ENCODE measurements at regions not wholly inside any gene's neighbourhood (a gene's known extent, or its start where the extent isn't known, plus 50 kb on each side); places are given as distances from the start of the nearest gene placed in this dataset.
"Not testable (repeated sequence)": the region's sequence is repeated elsewhere in the genome, so short reads cannot be mapped to it uniquely, and the experiment has no call there.

DNA sequence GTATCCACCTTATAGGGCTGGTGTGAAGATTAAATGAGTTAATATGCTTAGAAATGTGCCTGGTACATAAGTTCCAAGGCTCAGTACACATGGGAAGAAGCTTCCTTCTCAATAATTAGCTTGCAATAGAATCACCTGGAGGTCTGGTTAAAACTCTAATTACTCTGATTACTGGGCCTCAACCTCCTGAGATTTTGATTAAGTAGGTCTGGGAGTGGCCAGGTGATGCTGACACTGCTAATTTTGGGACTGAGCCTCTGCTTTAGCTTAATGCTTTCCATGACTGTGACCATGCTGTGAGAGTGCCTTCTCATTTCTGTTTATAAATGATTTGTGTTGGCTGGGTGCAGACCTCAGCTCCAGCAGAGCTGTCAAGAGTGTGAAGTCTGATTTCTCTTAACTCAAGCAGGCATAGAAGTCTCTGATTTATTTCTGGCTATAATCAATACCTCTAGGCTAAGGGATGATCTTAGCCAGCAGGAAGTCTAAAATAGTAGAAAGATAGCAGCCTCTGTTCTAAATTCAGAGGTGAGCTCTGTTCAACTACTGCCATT, 85.3 kb upstream of the ZNF608 start:
- no peak for DNase-seq (ENCODE audit: low read depth)
- TF ChIP-seq, protein P1, sequence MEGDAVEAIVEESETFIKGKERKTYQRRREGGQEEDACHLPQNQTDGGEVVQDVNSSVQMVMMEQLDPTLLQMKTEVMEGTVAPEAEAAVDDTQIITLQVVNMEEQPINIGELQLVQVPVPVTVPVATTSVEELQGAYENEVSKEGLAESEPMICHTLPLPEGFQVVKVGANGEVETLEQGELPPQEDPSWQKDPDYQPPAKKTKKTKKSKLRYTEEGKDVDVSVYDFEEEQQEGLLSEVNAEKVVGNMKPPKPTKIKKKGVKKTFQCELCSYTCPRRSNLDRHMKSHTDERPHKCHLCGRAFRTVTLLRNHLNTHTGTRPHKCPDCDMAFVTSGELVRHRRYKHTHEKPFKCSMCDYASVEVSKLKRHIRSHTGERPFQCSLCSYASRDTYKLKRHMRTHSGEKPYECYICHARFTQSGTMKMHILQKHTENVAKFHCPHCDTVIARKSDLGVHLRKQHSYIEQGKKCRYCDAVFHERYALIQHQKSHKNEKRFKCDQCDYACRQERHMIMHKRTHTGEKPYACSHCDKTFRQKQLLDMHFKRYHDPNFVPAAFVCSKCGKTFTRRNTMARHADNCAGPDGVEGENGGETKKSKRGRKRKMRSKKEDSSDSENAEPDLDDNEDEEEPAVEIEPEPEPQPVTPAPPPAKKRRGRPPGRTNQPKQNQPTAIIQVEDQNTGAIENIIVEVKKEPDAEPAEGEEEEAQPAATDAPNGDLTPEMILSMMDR (IDR thresholded peaks at IDR 0.05; ENCODE audit: insufficient read depth, low read length), result no peak

DNA sequence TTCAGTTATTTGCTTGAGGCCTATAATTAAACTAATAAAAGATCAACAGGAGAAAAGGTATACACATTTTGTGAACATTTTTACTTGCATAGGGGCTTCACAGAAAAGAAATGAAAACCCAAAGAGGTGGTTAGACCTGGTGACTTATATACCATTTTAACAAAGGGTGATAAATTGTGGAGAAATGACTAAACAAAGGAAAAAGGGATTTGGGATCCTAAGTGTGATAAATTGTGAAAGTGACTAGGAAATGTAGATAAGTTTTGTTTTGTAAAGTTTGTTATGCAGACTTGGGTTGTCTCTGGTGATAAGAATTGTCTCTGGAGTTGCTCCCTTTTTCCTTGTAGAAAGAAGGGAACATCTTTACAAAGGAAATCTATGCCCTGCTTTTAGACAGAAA, 86.1 kb upstream of the ZNF608 start:
- DNase-seq (ENCODE audit: low read depth), result no peak
- TF ChIP-seq, protein P1 (IDR thresholded peaks at IDR 0.05; ENCODE audit: insufficient read depth, low read length), result no peak
- no peak overlapping the region for H3K4me3 ChIP-seq (ENCODE audit: low read depth, low read length)

More for the DNA sequence above, 85.3 kb upstream of the ZNF608 start:
- H3K4me3 ChIP-seq (ENCODE audit: low read depth, low read length), result no peak overlapping the region

DNA sequence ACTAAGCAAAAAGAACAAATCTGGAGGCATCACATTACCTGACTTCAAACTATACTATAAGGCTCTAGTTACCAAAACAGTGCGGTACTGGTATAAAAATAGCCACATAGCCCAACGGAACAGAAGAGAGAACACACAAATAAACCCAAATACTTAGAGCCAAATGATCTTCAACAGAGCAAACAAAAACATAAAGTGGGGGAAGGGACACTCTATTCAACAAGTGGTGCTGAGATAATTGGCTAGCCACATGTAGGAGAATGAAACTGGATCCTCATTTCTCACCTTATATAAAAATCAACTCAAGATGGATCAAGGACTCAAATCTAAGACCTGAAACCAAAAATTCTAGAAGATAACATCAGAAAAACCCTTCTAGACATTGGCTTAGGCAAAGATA, 89.9 kb upstream of the ZNF608 start:
- H3K4me3 ChIP-seq (ENCODE audit: low read depth, low read length); DNase-seq (ENCODE audit: low read depth): not testable (repeated sequence)

DNA sequence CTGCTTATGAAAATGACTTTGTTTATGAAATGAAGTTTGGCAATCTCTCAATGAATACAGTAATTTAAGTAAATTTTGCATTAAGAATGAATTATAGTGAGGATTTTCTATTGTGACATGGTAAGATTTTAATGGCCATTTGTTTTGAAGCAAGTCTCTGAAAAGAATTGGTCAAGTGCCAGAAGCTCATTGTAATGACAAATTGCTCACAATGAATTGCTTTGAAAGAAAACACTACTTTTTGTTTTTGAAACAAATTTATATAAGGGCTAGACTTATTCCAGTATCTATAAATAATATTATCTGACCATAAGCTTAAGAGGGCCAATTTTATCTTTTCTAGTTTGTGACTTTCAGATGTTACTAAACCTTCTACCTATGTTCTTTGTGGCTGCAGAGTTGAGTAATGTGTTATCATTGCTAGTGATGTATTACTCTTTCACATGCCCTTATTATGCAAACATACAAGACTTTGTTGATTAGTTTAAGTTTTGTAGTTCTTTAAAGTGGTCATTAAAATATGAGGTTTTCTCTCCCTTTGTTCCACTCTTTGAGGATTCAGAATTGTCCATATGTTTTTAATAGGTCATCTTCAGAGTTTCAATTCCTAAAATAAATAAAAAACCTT, 93.0 kb upstream of the ZNF608 start:
- no peak overlapping the region for H3K4me3 ChIP-seq (ENCODE audit: low read depth, low read length)
- DNase-seq (ENCODE audit: low read depth), result peak; percentile 58
- TF ChIP-seq, protein P1 (IDR thresholded peaks at IDR 0.05; ENCODE audit: insufficient read depth, low read length), result no peak

DNA sequence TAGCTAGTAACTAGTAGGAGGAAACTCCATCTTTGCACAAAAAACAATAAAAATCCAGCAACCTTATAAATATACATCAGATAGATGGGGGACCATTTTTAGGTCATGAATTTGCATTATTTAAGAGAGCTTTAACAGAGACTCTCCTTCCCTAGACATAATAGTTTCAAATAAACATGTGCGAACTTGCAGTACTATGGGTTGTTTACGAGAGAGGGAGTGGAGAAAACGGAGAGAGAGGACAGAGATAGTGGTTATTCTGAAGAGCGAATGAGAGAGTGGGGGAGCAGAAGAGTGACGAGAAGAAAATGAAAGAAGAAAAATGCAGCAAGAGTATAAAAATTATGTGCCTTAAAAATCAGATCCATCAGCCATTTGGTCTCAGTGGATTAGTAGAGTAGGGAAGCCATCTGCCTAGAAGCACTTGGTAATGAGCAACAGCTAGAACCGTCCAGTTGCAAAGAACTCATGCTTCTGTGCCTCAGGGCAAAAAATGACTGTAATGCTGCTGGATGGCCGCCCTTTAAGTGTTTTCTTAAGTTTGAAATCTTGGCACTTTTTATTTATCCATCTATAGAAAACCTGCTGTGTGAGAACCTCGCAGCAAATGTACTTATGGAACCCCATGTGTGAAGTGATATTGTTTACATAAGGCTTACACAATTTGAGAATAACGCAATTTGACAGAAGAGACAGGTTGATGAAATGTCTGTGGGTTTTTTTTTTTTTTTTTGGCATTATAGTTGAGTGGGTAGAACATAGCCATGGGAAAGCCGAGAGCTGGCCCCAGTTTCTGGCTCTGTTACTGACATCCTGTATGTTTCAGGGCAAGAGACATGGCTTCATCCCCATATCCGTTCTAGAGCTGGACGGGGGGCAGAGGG, 95.6 kb upstream of the ZNF608 start:
- DNase-seq (ENCODE audit: low read depth), result peak; percentile 75
- TF ChIP-seq, protein P1 (IDR thresholded peaks at IDR 0.05; ENCODE audit: insufficient read depth, low read length), result no peak
- H3K4me3 ChIP-seq (ENCODE audit: low read depth, low read length), result no peak overlapping the region

DNA sequence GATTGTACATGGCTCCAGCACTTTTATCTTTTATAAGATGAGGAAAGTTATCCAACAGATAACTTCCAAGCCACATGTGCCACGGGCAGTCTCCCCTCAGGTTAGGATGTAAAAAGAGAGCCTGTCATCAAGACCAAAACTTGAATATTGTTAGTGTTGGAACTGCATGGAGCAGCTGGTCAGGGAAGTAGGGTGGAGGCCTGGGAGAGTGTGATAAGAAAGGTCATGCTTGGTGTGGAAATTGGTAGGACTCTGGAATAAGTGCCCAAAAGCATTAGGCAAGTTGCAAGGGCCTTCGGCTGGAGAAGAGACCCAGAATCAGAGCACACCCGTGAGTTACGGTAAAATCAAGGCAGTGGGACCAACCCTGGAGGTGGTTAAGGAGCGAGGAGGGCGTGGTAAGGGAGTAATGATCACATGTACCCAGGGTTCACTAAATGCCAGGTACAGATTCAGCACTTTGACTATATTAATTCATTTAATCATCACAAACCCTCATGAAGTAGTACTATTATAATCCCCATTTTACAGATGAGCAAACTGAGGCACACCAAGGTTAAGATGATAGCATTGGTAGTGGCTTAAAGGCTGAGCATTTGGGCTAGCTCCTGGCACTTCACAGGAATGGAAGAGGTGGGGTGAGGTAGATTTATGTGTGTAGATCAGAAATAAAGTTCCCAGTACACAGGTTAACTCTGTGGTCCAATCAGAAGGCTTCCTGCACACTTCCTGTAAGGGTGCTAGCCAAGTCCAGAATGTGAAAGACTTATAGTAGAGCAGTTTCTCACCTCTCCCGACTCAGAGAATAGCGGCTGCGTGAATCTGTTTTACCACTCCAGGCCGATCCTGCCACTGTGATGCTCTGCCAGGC, 96.5 kb upstream of the ZNF608 start:
- no peak overlapping the region for H3K4me3 ChIP-seq (ENCODE audit: low read depth, low read length)
- TF ChIP-seq, protein P1 (IDR thresholded peaks at IDR 0.05; ENCODE audit: insufficient read depth, low read length), result no peak
- DNase-seq (ENCODE audit: low read depth), result peak; percentile 71
